HG02642 (cell line): ENCODE measurements at regions not wholly inside any gene's neighbourhood (a gene's known extent, or its start where the extent isn't known, plus 50 kb on each side); places are given as distances from the start of the nearest gene placed in this dataset.
"Not testable (repeated sequence)": the region's sequence is repeated elsewhere in the genome, so short reads cannot be mapped to it uniquely, and the experiment has no call there.

Source experiments
- ATAC-seq: cut with Tn5 transposase; IDR thresholded peaks from one replicate; pipeline ENCODE4 v1.9.1; 2021; ENCODE audit warnings: mild to moderate bottlenecking; ENCODE audit not compliant: unreplicated experiment, poor library complexity

GRCh38 chr5:162209005-162209605 is 141.5 kb downstream of the GABRG2 start:
- ATAC-seq = peak; percentile 97

GRCh38 chr5:162214551-162214950 is 147.0 kb downstream of the GABRG2 start:
- ATAC-seq = no peak

GRCh38 chr5:162217037-162217436 is 149.5 kb downstream of the GABRG2 start:
- ATAC-seq = no peak

GRCh38 chr5:162221910-162222309 is 154.3 kb downstream of the GABRG2 start:
- ATAC-seq = no peak

GRCh38 chr5:162227075-162227474 is 159.5 kb downstream of the GABRG2 start:
- ATAC-seq = no peak

GRCh38 chr5:162230348-162230747 is 162.8 kb downstream of the GABRG2 start:
- no peak for ATAC-seq

GRCh38 chr5:162231522-162231921 is 163.9 kb downstream of the GABRG2 start:
- no peak for ATAC-seq

GRCh38 chr5:162240734-162241133 is 173.2 kb downstream of the GABRG2 start:
- ATAC-seq = no peak

- no peak for ATAC-seq
These were observed 174.8 kb downstream of the GABRG2 start for GRCh38 chr5:162242416-162242815.

- no peak for ATAC-seq
These were observed 176.1 kb downstream of the GABRG2 start for GRCh38 chr5:162243651-162244050.

- peak; percentile 68 for ATAC-seq
These were observed 180.6 kb downstream of the GABRG2 start for GRCh38 chr5:162248107-162248713.

GRCh38 chr5:162256711-162257110 is 189.1 kb downstream of the GABRG2 start:
- no peak for ATAC-seq

- ATAC-seq = peak; percentile 60
These were observed 201.3 kb downstream of the GABRG2 start for GRCh38 chr5:162268694-162269481.

- ATAC-seq = no peak
These were observed 204.8 kb downstream of the GABRG2 start for GRCh38 chr5:162272417-162272816.

- ATAC-seq = no peak
These were observed 207.1 kb downstream of the GABRG2 start for GRCh38 chr5:162274679-162275078.

- ATAC-seq = not testable (repeated sequence)
These were observed 207.8 kb downstream of the GABRG2 start for GRCh38 chr5:162275387-162275786.

- ATAC-seq = no peak
These were observed 214.6 kb downstream of the GABRG2 start for GRCh38 chr5:162282191-162282590.

- ATAC-seq = no peak
These were observed 216.0 kb downstream of the GABRG2 start for GRCh38 chr5:162283609-162284008.

GRCh38 chr5:162288647-162289296 is 221.2 kb downstream of the GABRG2 start:
- ATAC-seq = peak; percentile 70

- no peak for ATAC-seq
These were observed 221.9 kb downstream of the GABRG2 start for GRCh38 chr5:162289489-162289888.

- ATAC-seq = no peak
These were observed 232.2 kb downstream of the GABRG2 start for GRCh38 chr5:162299793-162300192.
